WI38 (cell line): ENCODE measurements at regions not wholly inside any gene's neighbourhood (a gene's known extent, or its start where the extent isn't known, plus 50 kb on each side); places are given as distances from the start of the nearest gene placed in this dataset.

Experiments
- H3K4me3 ChIP-seq: 2 replicates; pipeline ENCODE4 v1.5.1; 2011; ENCODE audit warnings: low read depth, mild to moderate bottlenecking, control low read depth, low read length
- TF ChIP-seq, protein P1 (sequence below): IDR thresholded peaks from 2 replicates; pipeline ENCODE4 v1.5.1; 2012; ENCODE audit warnings: low read depth, mild to moderate bottlenecking, control low read depth, low read length

GRCh38 chr5:109924237-109925107 is 234.7 kb downstream of the MAN2A1 start:
- H3K4me3 ChIP-seq, result no peak overlapping the region
- TF ChIP-seq, protein P1, sequence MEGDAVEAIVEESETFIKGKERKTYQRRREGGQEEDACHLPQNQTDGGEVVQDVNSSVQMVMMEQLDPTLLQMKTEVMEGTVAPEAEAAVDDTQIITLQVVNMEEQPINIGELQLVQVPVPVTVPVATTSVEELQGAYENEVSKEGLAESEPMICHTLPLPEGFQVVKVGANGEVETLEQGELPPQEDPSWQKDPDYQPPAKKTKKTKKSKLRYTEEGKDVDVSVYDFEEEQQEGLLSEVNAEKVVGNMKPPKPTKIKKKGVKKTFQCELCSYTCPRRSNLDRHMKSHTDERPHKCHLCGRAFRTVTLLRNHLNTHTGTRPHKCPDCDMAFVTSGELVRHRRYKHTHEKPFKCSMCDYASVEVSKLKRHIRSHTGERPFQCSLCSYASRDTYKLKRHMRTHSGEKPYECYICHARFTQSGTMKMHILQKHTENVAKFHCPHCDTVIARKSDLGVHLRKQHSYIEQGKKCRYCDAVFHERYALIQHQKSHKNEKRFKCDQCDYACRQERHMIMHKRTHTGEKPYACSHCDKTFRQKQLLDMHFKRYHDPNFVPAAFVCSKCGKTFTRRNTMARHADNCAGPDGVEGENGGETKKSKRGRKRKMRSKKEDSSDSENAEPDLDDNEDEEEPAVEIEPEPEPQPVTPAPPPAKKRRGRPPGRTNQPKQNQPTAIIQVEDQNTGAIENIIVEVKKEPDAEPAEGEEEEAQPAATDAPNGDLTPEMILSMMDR, result no peak

GRCh38 chr5:109927639-109928038 is 237.9 kb downstream of the MAN2A1 start:
- TF ChIP-seq, protein P1, result no peak
- no peak overlapping the region for H3K4me3 ChIP-seq

- TF ChIP-seq, protein P1, result no peak
Measured at GRCh38 chr5:109928046-109928445, 238.3 kb downstream of the MAN2A1 start.

DNA sequence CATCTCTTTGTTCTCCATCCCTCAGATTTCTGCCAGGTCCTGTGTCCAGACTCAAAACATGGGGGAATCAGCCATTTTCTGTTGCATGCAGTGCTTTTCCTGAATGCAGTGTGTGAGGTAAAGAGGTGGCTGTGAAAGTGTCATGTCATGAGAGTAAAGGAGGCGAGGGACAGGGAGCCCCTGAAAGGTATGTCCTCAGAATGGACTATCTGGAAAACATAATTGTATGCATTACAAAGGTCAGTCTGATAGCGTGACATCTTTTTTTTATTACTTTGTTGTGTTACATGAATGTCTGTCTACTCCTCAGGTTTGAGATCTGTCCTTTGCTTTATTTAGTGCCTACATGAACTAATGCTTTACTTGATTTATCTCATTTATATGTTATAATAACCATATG is 239.1 kb downstream of the MAN2A1 start:
- no peak overlapping the region for H3K4me3 ChIP-seq
- TF ChIP-seq, protein P1, result no peak

More at GRCh38 chr5:109928046-109928445, 238.3 kb downstream of the MAN2A1 start:
- no peak overlapping the region for H3K4me3 ChIP-seq

DNA sequence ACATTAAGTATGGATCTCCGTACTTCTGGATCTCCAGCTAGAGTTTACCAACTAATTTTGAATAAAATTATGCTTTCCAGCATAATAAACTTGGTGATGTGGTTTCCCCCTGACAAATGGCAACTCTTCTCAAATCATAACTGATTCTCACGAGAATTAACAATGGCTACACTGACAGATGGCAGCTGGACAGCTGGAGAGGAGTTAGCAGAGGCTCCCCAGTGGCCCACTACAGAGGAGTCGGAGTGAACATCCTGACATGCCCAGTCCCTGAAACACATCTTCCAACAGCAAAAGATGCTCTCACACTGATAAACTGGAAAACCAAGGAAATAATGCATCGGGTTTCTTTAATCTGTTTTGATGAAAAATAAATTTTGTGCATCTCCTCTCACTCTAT is 239.6 kb downstream of the MAN2A1 start:
- TF ChIP-seq, protein P1, result no peak
- H3K4me3 ChIP-seq, result no peak overlapping the region

DNA sequence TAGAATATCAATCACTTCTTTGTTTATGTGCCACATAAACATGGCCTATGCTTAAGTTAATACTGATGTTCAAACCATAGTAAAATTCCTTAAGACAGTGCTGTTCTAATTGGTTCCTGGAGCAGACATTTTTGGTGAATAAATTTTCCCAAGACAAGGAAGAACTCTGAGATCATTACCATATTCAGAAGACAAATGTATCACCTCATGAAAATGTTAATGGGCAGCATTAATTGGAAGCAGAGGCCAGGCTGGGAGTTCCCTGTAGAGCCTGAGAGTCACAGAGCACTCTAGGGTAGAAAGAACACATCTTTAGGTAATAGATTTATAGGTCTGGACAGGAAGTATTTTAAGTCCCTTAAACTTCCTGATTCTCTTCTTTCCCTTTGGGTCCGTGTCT is 240.2 kb downstream of the MAN2A1 start:
- TF ChIP-seq, protein P1, result no peak
- no peak overlapping the region for H3K4me3 ChIP-seq

DNA sequence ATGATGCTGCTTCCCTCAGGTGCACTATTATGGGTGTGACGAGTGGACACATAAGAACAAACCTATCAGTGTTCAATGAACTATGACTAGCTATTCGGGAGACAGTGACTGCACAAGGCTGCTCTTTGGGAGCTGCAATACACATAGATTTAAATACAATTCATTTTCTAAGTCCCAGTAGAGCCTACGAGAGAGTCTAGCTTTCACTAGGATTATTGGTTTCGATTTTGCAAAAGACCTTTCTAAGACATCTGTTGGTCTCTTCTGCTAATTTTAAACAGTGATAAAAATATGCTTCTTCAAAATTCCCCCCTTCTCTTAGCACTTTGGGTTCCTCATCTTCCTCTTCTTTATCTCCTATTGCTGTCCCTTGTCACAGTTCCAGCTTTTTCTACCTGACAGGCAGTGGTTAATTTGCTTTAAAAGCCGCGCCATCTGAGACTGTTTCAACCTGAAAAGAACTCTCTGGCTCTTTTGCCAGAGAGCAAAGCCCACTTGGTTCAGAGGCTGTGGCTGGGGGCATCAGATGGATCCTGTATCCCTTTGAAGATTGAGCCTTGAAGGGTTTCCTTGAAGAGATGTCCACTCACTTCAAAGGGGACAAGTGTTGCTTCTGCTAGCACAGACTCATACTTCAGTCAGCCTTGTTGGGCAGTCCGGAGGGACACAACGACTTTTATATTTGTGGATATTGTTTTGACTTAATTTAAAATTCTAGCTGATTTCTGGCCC is 241.5 kb downstream of the MAN2A1 start:
- no peak overlapping the region for H3K4me3 ChIP-seq
- TF ChIP-seq, protein P1, result no peak
